Coronary artery (tissue), 2 donors: ENCODE measurements at regions not wholly inside any gene's neighbourhood (a gene's known extent, or its start where the extent isn't known, plus 50 kb on each side); places are given as distances from the start of the nearest gene placed in this dataset.
A peak's percentile ranks its signal among the peaks of the same experiment; 100 is the strongest.
"Not testable (repeated sequence)": the region's sequence is repeated elsewhere in the genome, so short reads cannot be mapped to it uniquely, and the experiment has no call there.

Source experiments
- DNase-seq: peaks from one replicate; pipeline ENCODE4 v3.0.0-alpha.2; 2017; ENCODE audit warnings: low spot score
- H3K27ac ChIP-seq, 2 donors: fragments of 200-600 bp; sonication (generic); one replicate each; pipeline ENCODE4 v1.5.1; 2016 to 2019
- H3K4me3 ChIP-seq: fragments of 200-600 bp; sonication (generic); 2 replicates; pipeline ENCODE4 v1.5.1; 2016; ENCODE audit warnings: mild to moderate bottlenecking, moderate library complexity
- TF ChIP-seq, protein P1 (sequence below): fragments of 200-600 bp; sonication (generic); IDR thresholded peaks from one replicate; pipeline ENCODE4 v1.5.1; 2019; ENCODE audit warnings: antibody characterized with exemption

- H3K4me3 ChIP-seq = no peak overlapping the region
- TF ChIP-seq, protein P1, sequence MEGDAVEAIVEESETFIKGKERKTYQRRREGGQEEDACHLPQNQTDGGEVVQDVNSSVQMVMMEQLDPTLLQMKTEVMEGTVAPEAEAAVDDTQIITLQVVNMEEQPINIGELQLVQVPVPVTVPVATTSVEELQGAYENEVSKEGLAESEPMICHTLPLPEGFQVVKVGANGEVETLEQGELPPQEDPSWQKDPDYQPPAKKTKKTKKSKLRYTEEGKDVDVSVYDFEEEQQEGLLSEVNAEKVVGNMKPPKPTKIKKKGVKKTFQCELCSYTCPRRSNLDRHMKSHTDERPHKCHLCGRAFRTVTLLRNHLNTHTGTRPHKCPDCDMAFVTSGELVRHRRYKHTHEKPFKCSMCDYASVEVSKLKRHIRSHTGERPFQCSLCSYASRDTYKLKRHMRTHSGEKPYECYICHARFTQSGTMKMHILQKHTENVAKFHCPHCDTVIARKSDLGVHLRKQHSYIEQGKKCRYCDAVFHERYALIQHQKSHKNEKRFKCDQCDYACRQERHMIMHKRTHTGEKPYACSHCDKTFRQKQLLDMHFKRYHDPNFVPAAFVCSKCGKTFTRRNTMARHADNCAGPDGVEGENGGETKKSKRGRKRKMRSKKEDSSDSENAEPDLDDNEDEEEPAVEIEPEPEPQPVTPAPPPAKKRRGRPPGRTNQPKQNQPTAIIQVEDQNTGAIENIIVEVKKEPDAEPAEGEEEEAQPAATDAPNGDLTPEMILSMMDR = no peak
- no peak overlapping the region for H3K27ac ChIP-seq
- no peak for DNase-seq
Measured at GRCh38 chr3:156036258-156037053, 83.9 kb upstream of the KCNAB1 start.

- DNase-seq = no peak
- Histone ChIP-seq H3K27ac (no peak overlapping the region), H3K4me3 (no peak overlapping the region)
- TF ChIP-seq, protein P1 = no peak
Measured at GRCh38 chr3:156037356-156037755, 83.0 kb upstream of the KCNAB1 start.

GRCh38 chr3:156038869-156039268 is 81.5 kb upstream of the KCNAB1 start:
- Histone ChIP-seq H3K27ac (no peak overlapping the region), H3K4me3 (peak overlapping the region; percentile 2)
- no peak for DNase-seq
- TF ChIP-seq, protein P1 = no peak

DNA sequence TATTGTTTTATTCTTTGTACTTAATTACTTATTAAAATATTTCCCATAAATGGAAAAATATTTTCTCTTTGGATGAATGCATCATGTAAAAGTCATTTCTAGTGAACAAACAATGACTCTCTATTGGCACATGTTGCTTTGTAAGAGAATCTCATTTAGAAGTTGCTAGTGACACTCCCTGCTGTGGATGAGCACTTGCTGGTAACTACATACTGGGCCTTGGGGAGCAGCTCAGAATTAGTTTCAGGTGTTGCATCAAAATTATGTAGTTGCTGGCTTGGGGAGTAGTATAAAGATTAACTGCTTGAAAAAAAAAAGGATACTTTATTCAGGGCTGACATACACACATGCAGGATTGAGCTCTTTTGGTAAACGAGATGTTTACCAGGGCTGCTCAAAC is 80.3 kb upstream of the KCNAB1 start:
- Histone ChIP-seq H3K4me3 (no peak overlapping the region), H3K27ac (no peak overlapping the region)
- DNase-seq = no peak
- TF ChIP-seq, protein P1 = no peak

DNA sequence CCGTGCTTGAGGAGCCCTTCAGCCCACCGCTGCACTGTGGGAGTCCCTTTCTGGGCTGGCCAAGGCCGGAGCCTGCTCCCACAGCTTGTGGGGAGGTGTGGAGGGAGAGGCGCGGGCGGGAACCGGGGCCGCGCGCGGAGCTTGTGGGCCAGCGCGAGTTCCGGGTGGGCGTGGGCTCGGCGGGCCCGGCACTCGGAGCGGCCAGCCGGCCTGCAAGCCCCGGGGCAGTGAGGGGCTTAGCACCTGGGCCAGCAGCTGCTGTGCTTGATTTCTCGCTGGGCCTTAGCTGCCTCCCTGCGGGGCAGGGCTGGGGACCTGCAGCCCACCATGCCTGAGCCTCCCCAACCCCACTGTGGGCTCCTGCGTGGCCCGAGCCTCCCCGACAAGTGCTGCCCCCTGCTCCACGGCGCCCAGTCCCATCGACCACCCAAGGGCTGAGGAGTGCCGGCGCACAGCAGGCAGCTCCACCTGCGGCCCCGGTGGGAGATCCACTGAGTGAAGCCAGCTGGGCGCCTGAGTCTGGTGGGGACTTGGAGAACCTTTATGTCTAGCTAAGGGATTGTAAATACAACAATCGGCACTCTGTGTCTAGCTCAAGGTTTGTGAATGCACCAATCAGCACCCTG is 79.0 kb upstream of the KCNAB1 start:
- not testable (repeated sequence) for H3K4me3 ChIP-seq, DNase-seq, H3K27ac ChIP-seq

DNA sequence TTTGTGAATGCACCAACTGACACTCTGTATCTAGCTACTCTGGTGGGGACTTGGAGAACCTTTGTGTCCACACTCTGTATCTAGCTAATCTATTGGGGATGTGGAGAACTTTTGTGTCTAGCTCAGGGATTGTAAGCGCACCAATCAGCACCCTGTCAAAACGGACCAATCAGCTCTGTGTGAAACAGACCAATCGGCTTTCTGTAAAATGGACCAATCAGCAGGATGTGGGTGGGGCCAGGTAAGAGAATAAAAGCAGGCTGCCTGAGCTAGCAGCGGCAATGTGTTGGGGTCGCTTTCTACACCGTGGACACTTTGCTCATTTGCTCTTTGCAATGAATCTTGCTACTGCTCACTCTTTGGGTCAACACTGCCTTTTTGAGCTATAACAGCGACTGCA is 78.5 kb upstream of the KCNAB1 start:
- not testable (repeated sequence) for DNase-seq, H3K27ac ChIP-seq, H3K4me3 ChIP-seq

- H3K27ac ChIP-seq, DNase-seq: not testable (repeated sequence)
- TF ChIP-seq, protein P1 = peak; percentile 68
- H3K4me3 ChIP-seq = peak overlapping the region; percentile 38
Measured at GRCh38 chr3:156043832-156044633, 76.3 kb upstream of the KCNAB1 start.
